GM23338 (cell line): ENCODE measurements at regions not wholly inside any gene's neighbourhood (a gene's known extent, or its start where the extent isn't known, plus 50 kb on each side); places are given as distances from the start of the nearest gene placed in this dataset.

Experiments used
- ATAC-seq: fragments of 200-7000 bp; cut with Tn5 transposase; 3 replicates; pipeline ENCODE4 v1.9.1; 2020
- DNase-seq: peaks from one replicate; pipeline ENCODE4 v3.0.0-alpha.2; 2015; ENCODE audit warnings: low spot score
- H2AFZ ChIP-seq: fragments of 200-600 bp; sonication (generic); 2 replicates; pipeline ENCODE4 v1.8.0; 2016; ENCODE audit warnings: antibody characterized with exemption, mild to moderate bottlenecking, moderate library complexity
- H3F3A ChIP-seq: fragments of 200-600 bp; sonication (generic); replicated peaks from 2 replicates; pipeline ENCODE4 v1.8.0; 2017; ENCODE audit warnings: antibody characterized with exemption, mixed run types, low read depth
- H3K27ac ChIP-seq: fragments of 200-600 bp; sonication (generic); 2 replicates; pipeline ENCODE4 v1.6.1; 2016; ENCODE audit warnings: low read depth
- H3K27me3 ChIP-seq: fragments of 200-600 bp; sonication (generic); 2 replicates; pipeline ENCODE4 v1.8.0; 2016; ENCODE audit warnings: mild to moderate bottlenecking, mixed run types, moderate library complexity; ENCODE audit not compliant: insufficient read depth
- H3K36me3 ChIP-seq: fragments of 200-600 bp; sonication (generic); 2 replicates; pipeline ENCODE4 v1.8.0; 2016; ENCODE audit warnings: mild to moderate bottlenecking; ENCODE audit not compliant: insufficient read depth
- H3K4me1 ChIP-seq: fragments of 200-600 bp; sonication (generic); 2 replicates; pipeline ENCODE4 v1.8.0; 2016; ENCODE audit warnings: mild to moderate bottlenecking, moderate library complexity; ENCODE audit not compliant: insufficient read depth
- H3K4me2 ChIP-seq: fragments of 200-600 bp; sonication (generic); 2 replicates; pipeline ENCODE4 v1.7.1; 2017; ENCODE audit warnings: mixed run types
- H3K4me3 ChIP-seq: fragments of 200-600 bp; sonication (generic); 2 replicates; pipeline ENCODE4 v1.6.1; 2016; ENCODE audit warnings: mixed run types
- H3K79me2 ChIP-seq: fragments of 200-600 bp; sonication (generic); replicated peaks from 2 replicates; pipeline ENCODE4 v1.8.0; 2017; ENCODE audit warnings: mild to moderate bottlenecking; ENCODE audit not compliant: insufficient read depth
- H3K9me2 ChIP-seq: fragments of 200-600 bp; sonication (generic); 2 replicates; pipeline ENCODE4 v1.8.0; 2017; ENCODE audit not compliant: insufficient read depth
- H4K20me1 ChIP-seq: fragments of 200-600 bp; sonication (generic); replicated peaks from 2 replicates; pipeline ENCODE4 v1.8.0; 2017; ENCODE audit warnings: mild to moderate bottlenecking; ENCODE audit not compliant: insufficient read depth
- H3K27ac Mint-ChIP-seq: 2 replicates; pipeline ENCODE4 v1.8.0; 2020; ENCODE audit warnings: inconsistent platforms, mild to moderate bottlenecking, moderate library complexity, mixed read lengths
- H3K27me3 Mint-ChIP-seq: 3 replicates; pipeline ENCODE4 v1.8.0; 2022; ENCODE audit warnings: low read depth, mild to moderate bottlenecking, moderate library complexity, mixed read lengths, inconsistent platforms; ENCODE audit not compliant: insufficient read depth, poor library complexity
- H3K36me3 Mint-ChIP-seq: 3 replicates; pipeline ENCODE4 v1.8.0; 2021; ENCODE audit warnings: low read depth, mild to moderate bottlenecking, inconsistent platforms, moderate library complexity, mixed read lengths
- H3K4me1 Mint-ChIP-seq: 3 replicates; pipeline ENCODE4 v1.8.0; 2020; ENCODE audit warnings: mild to moderate bottlenecking, inconsistent platforms, mixed read lengths
- H3K4me3 Mint-ChIP-seq: 3 replicates; pipeline ENCODE4 v1.8.0; 2021; ENCODE audit warnings: moderate library complexity, mild to moderate bottlenecking, inconsistent platforms, mixed read lengths
- H3K9me3 Mint-ChIP-seq: 3 replicates; pipeline ENCODE4 v1.8.0; 2020; ENCODE audit warnings: moderate library complexity, mild to moderate bottlenecking, inconsistent platforms, mixed read lengths
- CREB1 ChIP-seq: fragments of 250-450 bp; sonication (Bioruptor Pico); IDR thresholded peaks from 2 replicates; pipeline ENCODE4 v1.5.0; 2020; ENCODE audit warnings: low read depth, mild to moderate bottlenecking, moderate library complexity
- CTCF ChIP-seq, 2 experiments: fragments of 200-600 bp in 1 of 2; sonication (generic) in 1 of 2; conservative IDR thresholded peaks; 2 replicates each; pipeline versions ENCODE4 v1.5.1 to v1.6.1; 2016 to 2017; ENCODE audit warnings: antibody characterized with exemption in 2 of 2, low read depth in 2 of 2, mild to moderate bottlenecking in 2 of 2, moderate library complexity in 1 of 2
- ETS1 ChIP-seq: IDR thresholded peaks from 2 replicates; pipeline ENCODE4 v1.6.1; 2016; ENCODE audit warnings: antibody characterized with exemption
- EZH2 ChIP-seq: fragments of 200-600 bp; sonication (generic); IDR thresholded peaks from one replicate; pipeline ENCODE4 v1.8.0; 2017; ENCODE audit warnings: antibody characterized with exemption, mild to moderate bottlenecking, low read depth; ENCODE audit not compliant: unreplicated experiment
- EZH2phosphoT487 ChIP-seq: fragments of 200-600 bp; sonication (generic); IDR thresholded peaks from one replicate; pipeline ENCODE4 v1.8.1; 2018; ENCODE audit warnings: antibody characterized with exemption; ENCODE audit not compliant: unreplicated experiment
- JUNB ChIP-seq: IDR thresholded peaks from one replicate; pipeline ENCODE4 v1.6.1; 2016; ENCODE audit warnings: antibody characterized with exemption; ENCODE audit not compliant: unreplicated experiment
- NANOG ChIP-seq: IDR thresholded peaks from 2 replicates; pipeline ENCODE4 v1.6.1; 2016; ENCODE audit warnings: antibody characterized with exemption, borderline replicate concordance
- POLR2AphosphoS5 ChIP-seq: IDR thresholded peaks from 2 replicates; pipeline ENCODE4 v1.6.1; 2016; ENCODE audit warnings: antibody characterized with exemption, low read depth
- REST ChIP-seq: IDR thresholded peaks from one replicate; pipeline ENCODE4 v1.6.1; 2018; ENCODE audit warnings: antibody characterized with exemption; ENCODE audit not compliant: unreplicated experiment
- STAT1 ChIP-seq: IDR thresholded peaks from one replicate; pipeline ENCODE4 v1.6.1; 2016; ENCODE audit warnings: antibody characterized with exemption; ENCODE audit not compliant: unreplicated experiment
- ZNF114 ChIP-seq: fragments of 250-450 bp; sonication (Bioruptor Pico); IDR thresholded peaks from 2 replicates; pipeline ENCODE4 v1.5.0; 2020; ENCODE audit warnings: mild to moderate bottlenecking, moderate library complexity
- ZNF331 ChIP-seq: fragments of 250-450 bp; sonication (Bioruptor Pico); IDR thresholded peaks from 2 replicates; pipeline ENCODE4 v1.5.0; 2020; ENCODE audit warnings: low read depth, mild to moderate bottlenecking, moderate library complexity
- TF ChIP-seq, protein P1 (sequence below): fragments of 250-450 bp; sonication (Bioruptor Pico); IDR thresholded peaks from 2 replicates; pipeline ENCODE4 v1.5.0; 2020; ENCODE audit warnings: mild to moderate bottlenecking, moderate library complexity

- Mint-ChIP-seq H3K27me3 (no peaks in the 10 kb centered on the region), H3K4me3 (no peak overlapping the region)
- no peaks in the 10 kb centered on the region for H3K4me1 ChIP-seq
Measured at GRCh38 chr9:29741169-29741568, 2167.9 kb upstream of the C9orf72 start.

More at GRCh38 chr9:29741169-29741568, 2167.9 kb upstream of the C9orf72 start:
- Histone ChIP-seq H3K27me3 (no peaks in the 10 kb centered on the region), H3F3A (no peaks in the 10 kb centered on the region), H4K20me1 (no peaks in the 10 kb centered on the region), H3K36me3 (no peaks in the 10 kb centered on the region), H3K9me2 (0 out of 2 replicates have a peak, but pooled peaks cover 2% of the 10 kb centered on the region), H3K27ac (no peak overlapping the region), H2AFZ (no peak overlapping the region), H3K79me2 (no peaks in the 10 kb centered on the region), H3K4me3 (no peak overlapping the region), H3K4me2 (no peak overlapping the region)
- ATAC-seq (no peak), DNase-seq (no peak)
- no peak overlapping the region for H3K27ac Mint-ChIP-seq
- no peak for TF ChIP-seq STAT1
- no peak for TF ChIP-seq REST
- no peak for TF ChIP-seq EZH2
- TF ChIP-seq ZNF114 (CRISPR knock-in tag): no peak
- TF ChIP-seq, protein P1, sequence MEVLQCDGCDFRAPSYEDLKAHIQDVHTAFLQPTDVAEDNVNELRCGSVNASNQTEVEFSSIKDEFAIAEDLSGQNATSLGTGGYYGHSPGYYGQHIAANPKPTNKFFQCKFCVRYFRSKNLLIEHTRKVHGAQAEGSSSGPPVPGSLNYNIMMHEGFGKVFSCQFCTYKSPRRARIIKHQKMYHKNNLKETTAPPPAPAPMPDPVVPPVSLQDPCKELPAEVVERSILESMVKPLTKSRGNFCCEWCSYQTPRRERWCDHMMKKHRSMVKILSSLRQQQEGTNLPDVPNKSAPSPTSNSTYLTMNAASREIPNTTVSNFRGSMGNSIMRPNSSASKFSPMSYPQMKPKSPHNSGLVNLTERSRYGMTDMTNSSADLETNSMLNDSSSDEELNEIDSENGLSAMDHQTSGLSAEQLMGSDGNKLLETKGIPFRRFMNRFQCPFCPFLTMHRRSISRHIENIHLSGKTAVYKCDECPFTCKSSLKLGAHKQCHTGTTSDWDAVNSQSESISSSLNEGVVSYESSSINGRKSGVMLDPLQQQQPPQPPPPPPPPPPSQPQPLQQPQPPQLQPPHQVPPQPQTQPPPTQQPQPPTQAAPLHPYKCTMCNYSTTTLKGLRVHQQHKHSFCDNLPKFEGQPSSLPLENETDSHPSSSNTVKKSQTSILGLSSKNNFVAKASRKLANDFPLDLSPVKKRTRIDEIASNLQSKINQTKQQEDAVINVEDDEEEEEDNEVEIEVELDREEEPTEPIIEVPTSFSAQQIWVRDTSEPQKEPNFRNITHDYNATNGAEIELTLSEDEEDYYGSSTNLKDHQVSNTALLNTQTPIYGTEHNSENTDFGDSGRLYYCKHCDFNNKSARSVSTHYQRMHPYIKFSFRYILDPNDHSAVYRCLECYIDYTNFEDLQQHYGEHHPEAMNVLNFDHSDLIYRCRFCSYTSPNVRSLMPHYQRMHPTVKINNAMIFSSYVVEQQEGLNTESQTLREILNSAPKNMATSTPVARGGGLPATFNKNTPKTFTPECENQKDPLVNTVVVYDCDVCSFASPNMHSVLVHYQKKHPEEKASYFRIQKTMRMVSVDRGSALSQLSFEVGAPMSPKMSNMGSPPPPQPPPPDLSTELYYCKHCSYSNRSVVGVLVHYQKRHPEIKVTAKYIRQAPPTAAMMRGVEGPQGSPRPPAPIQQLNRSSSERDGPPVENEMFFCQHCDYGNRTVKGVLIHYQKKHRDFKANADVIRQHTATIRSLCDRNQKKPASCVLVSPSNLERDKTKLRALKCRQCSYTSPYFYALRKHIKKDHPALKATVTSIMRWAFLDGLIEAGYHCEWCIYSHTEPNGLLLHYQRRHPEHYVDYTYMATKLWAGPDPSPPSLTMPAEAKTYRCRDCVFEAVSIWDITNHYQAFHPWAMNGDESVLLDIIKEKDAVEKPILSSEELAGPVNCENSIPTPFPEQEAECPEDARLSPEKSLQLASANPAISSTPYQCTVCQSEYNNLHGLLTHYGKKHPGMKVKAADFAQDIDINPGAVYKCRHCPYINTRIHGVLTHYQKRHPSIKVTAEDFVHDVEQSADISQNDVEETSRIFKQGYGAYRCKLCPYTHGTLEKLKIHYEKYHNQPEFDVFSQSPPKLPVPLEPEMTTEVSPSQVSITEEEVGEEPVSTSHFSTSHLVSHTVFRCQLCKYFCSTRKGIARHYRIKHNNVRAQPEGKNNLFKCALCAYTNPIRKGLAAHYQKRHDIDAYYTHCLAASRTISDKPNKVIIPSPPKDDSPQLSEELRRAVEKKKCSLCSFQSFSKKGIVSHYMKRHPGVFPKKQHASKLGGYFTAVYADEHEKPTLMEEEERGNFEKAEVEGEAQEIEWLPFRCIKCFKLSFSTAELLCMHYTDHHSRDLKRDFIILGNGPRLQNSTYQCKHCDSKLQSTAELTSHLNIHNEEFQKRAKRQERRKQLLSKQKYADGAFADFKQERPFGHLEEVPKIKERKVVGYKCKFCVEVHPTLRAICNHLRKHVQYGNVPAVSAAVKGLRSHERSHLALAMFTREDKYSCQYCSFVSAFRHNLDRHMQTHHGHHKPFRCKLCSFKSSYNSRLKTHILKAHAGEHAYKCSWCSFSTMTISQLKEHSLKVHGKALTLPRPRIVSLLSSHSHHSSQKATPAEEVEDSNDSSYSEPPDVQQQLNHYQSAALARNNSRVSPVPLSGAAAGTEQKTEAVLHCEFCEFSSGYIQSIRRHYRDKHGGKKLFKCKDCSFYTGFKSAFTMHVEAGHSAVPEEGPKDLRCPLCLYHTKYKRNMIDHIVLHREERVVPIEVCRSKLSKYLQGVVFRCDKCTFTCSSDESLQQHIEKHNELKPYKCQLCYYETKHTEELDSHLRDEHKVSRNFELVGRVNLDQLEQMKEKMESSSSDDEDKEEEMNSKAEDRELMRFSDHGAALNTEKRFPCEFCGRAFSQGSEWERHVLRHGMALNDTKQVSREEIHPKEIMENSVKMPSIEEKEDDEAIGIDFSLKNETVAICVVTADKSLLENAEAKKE (CRISPR knock-in tag): no peak
- no peak for TF ChIP-seq CTCF (conservative IDR thresholded peaks at IDR 0.05; ENCODE audit: low read depth in 2 of 2)
- no peak for TF ChIP-seq ZNF331
- TF ChIP-seq CREB1: no peak
- no peak for TF ChIP-seq NANOG
- no peak for TF ChIP-seq JUNB
- no peak for TF ChIP-seq EZH2phosphoT487
- no peak for TF ChIP-seq POLR2AphosphoS5
- TF ChIP-seq ETS1: no peak
- peaks cover 2% of the 10 kb centered on the region; the same call in 1 of the 3 replicates for H3K9me3 Mint-ChIP-seq
- H3K36me3 Mint-ChIP-seq: no peaks in the 10 kb centered on the region
- H3K4me1 Mint-ChIP-seq: no peaks in the 10 kb centered on the region
